ENCODE measurements at regions not wholly inside any gene's neighbourhood (a gene's known extent, or its start where the extent isn't known, plus 50 kb on each side); places are given as distances from the start of the nearest gene placed in this dataset.

GRCh38 chr14:56964895-56965294, 154.6 kb upstream of the OTX2 start:
- Mint-ChIP-seq H3K9me3 (peaks cover 0 to 4% of the 10 kb centered on the region in 2 experiments; a peak in 1 of 5 replicates), H3K27ac (0 out of 7 replicates have a peak overlapping the region, but pooled peaks of 1 of the 3 experiments have one; percentile 2), H3K36me3 (ENCODE audit: insufficient read depth in 1 of 3, low read depth in 3 of 3) (peaks cover 0 to 3% (median 0%) of the 10 kb centered on the region in 3 experiments; a peak in 1 of 7 replicates), H3K4me1 (peaks cover 14 to 19% of the 10 kb centered on the region in 2 experiments), H3K27me3 (ENCODE audit: low read depth) (no peaks in the 10 kb centered on the region), H3K4me3 (no peak overlapping the region)
- H2BK12ac ChIP-seq (ENCODE audit: insufficient read length, low read depth, low read length) = no peak overlapping the region
- no peak overlapping the region for H2BK5ac ChIP-seq (ENCODE audit: insufficient read length, low read length)
- H2BK20ac ChIP-seq (ENCODE audit: low read depth, low read length, poor library complexity, severe bottlenecking) = no peak overlapping the region
- no peak overlapping the region for H3K9ac ChIP-seq (ENCODE audit: extremely low read depth, insufficient read length, low read length)
- H2BK120ac ChIP-seq (ENCODE audit: low read depth, low read length, poor library complexity, severe bottlenecking) = no peak overlapping the region
- no peaks in the 10 kb centered on the region for H4K20me1 ChIP-seq (ENCODE audit: control insufficient read depth, insufficient read depth, insufficient read length)
- H3K18ac ChIP-seq (ENCODE audit: insufficient read length, low read depth, low read length) = no peak overlapping the region
- H4K91ac ChIP-seq (ENCODE audit: insufficient read length, low read depth, low read length) = no peak overlapping the region
- no CpG with 5 or more reads among the region's 5 CpGs for WGBS (ENCODE audit: extremely low coverage, insufficient read length, low lambda C conversion rate)
- H3K79me2 ChIP-seq (ENCODE audit: insufficient read depth, low read length) = no peaks in the 10 kb centered on the region; the same call in 1 of the 2 replicates
- H3K27ac ChIP-seq (ENCODE audit: insufficient read length, low read depth, low read length) = no peak overlapping the region
- peaks cover 3% of the 10 kb centered on the region; the same call in 1 of the 2 replicates for H3K4me1 ChIP-seq (ENCODE audit: insufficient read depth, low read length)
- no peaks in the 10 kb centered on the region for H3K27me3 ChIP-seq (ENCODE audit: insufficient read depth, low read length)
- no peak overlapping the region for H4K8ac ChIP-seq (replicated peaks; ENCODE audit: insufficient read length, low read depth, low read length)
- H3K4me2 ChIP-seq (ENCODE audit: insufficient read depth, insufficient read length, low read length) = no peak overlapping the region
- no peak overlapping the region for H2AK5ac ChIP-seq (ENCODE audit: insufficient read length, low read length)
- H3K14ac ChIP-seq (ENCODE audit: insufficient read depth, low read length) = no peak overlapping the region
- TF ChIP-seq CTCF (conservative IDR thresholded peaks at IDR 0.05) = no peak
- no peak overlapping the region for H3K23ac ChIP-seq (ENCODE audit: insufficient read length, low read depth, low read length)
- no peak overlapping the region for H3K4ac ChIP-seq (ENCODE audit: low read depth, low read length)
- no peaks in the 10 kb centered on the region for H3K9me3 ChIP-seq (ENCODE audit: control insufficient read depth, low read depth, low read length)
- no peak for DNase-seq
- no peak overlapping the region for H3T11ph ChIP-seq (ENCODE audit: low read length)
- H4K5ac ChIP-seq (ENCODE audit: insufficient read length, low read depth, low read length) = no peak overlapping the region
- no peaks in the 10 kb centered on the region for H3K79me1 ChIP-seq (ENCODE audit: insufficient read depth, low read depth, low read length, poor library complexity, severe bottlenecking)
- H3K23me2 ChIP-seq (ENCODE audit: insufficient read length, low read depth, low read length, poor library complexity, severe bottlenecking) = no peaks in the 10 kb centered on the region
- no peak overlapping the region for H3K56ac ChIP-seq (ENCODE audit: insufficient read length, low read depth, low read length)
- H2BK15ac ChIP-seq (ENCODE audit: low read depth, low read length) = no peak overlapping the region
- no peak overlapping the region for H2AFZ ChIP-seq (ENCODE audit: low read length)

All from H9 (cell line).